NCI-H1048 (cell line): ENCODE measurements at regions not wholly inside any gene's neighbourhood (a gene's known extent, or its start where the extent isn't known, plus 50 kb on each side); places are given as distances from the start of the nearest gene placed in this dataset.
"Not testable (repeated sequence)": the region's sequence is repeated elsewhere in the genome, so short reads cannot be mapped to it uniquely, and the experiment has no call there.

Experiments used
- DNase-seq: peaks from one replicate; lab custom pipeline; 2025; lab: John Stamatoyannopoulos, UW

DNA sequence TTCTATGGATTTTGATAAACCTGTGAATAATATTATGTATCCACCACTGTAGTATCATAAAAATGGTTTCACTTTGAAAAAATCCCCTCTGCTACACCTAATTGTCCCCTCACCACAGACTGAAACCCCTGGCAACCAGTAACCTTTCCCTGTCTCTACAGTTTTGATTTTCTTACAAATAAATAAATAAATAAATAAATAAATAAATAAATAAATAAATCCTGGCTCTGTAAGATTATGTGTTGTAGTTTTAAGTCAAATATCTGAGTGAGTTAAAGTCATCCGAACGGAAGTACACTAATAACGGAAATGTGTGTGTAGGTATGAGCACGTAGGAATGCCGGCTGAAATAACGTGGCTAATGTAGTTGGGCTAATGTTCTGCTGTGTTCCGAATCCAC is 641.5 kb downstream of the GABRG1 start:
- no peak for DNase-seq

DNA sequence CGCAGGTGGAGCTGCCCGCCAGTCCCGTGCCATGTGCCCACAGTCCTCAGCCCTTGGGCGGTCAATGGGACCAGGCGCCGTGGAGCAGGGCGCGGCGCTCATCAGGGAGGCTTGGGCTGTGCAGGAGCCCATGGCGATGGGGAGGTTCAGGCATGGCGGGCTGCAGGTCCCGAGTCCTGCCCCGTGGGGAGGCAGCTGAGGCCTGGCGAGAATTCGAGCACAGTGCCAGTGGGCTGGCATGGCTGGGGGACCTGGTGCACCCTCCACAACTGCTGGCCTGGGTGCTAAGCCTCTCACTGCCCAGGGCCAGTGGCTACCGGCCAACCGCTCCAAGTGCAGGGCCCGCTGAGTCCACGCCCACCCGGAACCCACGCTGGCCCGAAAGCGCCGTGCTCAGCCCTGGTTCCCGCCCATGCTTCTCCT is 646.5 kb downstream of the GABRG1 start:
- no peak for DNase-seq

DNA sequence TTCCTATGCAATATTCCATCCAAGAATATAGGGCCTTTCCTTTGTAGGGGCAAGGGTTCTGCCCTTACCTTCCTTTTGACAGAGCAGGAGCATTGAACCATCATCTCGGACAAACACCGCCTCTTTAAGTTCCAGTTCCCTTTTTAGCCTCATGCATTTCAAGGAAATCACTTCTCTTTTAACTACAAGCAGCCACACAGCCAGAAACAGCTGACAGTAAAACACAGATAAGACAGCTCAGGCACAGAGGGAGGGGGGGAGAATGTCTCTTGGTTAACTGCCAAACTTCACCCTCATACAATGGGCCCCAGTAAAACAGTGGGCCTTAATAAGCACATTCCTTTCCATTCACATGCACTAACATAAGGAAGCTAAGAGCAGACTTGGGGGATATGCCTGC is 648.3 kb downstream of the GABRG1 start:
- DNase-seq = no peak

- DNase-seq = no peak
These were observed 651.4 kb downstream of the GABRG1 start for GRCh38 chr4:45472490-45472889.

DNA sequence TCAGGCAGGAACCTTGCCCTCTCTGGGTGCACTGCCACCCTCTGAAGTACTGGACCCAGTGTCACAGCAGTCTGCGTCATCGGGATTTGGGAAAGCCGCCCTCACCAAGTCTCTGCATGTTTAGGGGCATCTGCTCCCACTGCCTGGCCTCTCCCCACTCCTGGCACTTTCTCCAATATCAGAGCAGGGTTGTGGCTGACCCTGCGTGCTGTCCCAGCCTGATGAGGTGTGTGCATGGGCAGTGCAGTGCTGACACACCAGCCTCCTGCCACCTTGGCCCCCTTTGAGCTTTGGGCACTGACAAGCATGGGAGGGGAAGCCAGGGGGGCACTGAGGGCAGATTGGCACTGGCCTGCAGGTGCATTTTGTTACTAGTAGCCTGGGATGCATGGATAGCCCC is 652.5 kb downstream of the GABRG1 start:
- DNase-seq = no peak

GRCh38 chr4:45467157-45467556 is 656.7 kb downstream of the GABRG1 start:
- DNase-seq = no peak

GRCh38 chr4:45460157-45460556 is 663.7 kb downstream of the GABRG1 start:
- not testable (repeated sequence) for DNase-seq

DNA sequence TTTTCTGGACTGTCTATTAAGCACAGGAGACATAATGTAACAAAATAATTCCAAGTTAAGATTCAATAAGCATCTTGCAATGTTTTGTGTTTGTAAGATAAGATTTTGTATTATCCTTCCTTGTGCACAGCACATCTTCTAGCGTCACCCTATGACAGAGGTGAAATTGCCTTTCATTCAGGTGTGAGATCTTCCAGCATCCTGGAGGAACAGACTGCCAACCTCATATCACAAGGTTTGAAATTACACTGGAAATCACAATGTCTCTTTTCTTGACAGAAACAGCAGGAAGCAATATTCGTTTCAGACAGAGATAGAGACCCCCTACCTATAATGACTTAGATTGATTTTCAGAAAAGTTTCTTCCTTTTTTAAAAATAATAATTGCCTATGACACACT is 668.6 kb downstream of the GABRG1 start:
- no peak for DNase-seq

- no peak for DNase-seq
These were observed 670.5 kb downstream of the GABRG1 start for GRCh38 chr4:45453258-45453853.

DNA sequence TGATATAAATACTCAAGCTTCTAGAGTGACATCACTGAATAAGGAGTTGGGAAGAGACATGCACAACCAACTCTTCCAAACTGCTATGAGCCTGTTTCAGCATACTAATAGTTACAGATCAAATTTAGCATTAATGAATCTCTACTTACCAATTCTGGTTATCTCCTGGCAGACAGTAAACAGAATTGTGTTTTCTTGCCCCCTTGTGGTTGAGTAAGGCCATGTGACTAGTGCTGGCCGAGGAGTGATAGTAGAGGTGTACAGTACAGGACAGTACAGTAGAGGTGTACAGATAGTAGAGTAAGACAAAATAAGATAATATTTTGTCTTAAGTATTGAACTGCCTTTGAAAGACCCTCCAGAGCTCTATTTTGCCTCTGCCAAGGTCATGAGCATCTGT is 681.4 kb downstream of the GABRG1 start:
- DNase-seq = no peak

GRCh38 chr4:45438047-45438446 is 685.8 kb downstream of the GABRG1 start:
- no peak for DNase-seq

DNA sequence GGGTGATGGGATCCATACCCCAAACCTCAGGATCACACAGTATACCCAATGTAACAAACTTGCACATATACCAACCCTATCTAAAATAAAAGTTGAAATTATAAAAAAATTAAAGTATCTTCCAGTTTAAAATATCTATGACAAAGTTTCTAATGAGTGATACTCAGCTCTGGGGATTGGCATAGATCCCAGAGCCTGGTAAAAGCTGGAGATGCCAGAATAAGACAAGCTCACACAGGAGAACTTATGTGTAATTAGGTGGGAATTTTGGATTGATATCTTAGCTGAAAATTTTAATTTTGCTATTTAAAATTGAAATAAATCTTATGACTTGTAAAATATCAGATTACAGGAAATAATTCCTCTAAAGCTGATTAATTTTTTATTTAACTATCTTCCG is 686.5 kb downstream of the GABRG1 start:
- DNase-seq = no peak

DNA sequence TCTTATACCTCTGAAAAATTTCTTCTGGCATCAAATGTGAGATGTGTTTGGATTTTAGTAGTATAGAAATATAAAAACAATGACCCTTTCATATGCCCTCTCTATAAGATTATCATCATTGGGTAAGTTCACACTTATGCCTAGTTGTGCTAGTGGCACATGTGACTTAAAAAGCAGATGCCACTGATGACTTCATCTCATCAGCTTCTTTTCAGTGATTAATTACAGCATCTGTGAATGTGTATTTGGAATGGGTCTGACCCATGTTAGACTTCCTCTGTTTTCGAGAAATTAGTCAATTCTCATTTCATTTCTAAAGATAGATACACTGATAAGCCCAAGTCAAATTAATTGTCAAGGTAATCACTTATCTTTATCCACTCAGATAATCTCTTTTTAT is 698.7 kb downstream of the GABRG1 start:
- DNase-seq = no peak

DNA sequence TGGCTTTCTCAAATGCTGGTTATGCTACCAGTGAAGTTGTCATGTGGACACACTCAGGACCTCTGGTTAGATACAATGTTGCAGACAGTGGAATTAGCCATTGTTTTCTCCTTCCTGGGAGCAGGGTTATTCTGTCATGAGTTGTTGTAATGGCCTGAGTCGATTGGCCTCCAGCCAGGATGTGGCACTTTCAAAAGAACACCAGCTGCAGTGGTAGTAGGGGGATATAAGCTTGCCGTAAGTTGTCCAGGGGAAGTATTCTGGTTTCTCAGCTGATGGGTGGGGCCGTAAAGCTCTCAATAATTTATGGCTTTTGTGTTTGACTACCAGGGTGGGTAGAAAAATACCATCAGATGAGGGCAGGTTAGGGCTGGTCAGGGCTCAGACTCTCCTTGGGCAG is 697.5 kb upstream of the GNPDA2 start:
- DNase-seq = no peak

- DNase-seq = not testable (repeated sequence)
These were observed 693.8 kb upstream of the GNPDA2 start for GRCh38 chr4:45420091-45420674.

GRCh38 chr4:45410701-45411210 is 684.4 kb upstream of the GNPDA2 start:
- no peak for DNase-seq

- DNase-seq = no peak
These were observed 683.2 kb upstream of the GNPDA2 start for GRCh38 chr4:45409536-45409935.

GRCh38 chr4:45408996-45409395 is 682.6 kb upstream of the GNPDA2 start:
- no peak for DNase-seq

GRCh38 chr4:45399116-45399515 is 672.8 kb upstream of the GNPDA2 start:
- DNase-seq = no peak

DNA sequence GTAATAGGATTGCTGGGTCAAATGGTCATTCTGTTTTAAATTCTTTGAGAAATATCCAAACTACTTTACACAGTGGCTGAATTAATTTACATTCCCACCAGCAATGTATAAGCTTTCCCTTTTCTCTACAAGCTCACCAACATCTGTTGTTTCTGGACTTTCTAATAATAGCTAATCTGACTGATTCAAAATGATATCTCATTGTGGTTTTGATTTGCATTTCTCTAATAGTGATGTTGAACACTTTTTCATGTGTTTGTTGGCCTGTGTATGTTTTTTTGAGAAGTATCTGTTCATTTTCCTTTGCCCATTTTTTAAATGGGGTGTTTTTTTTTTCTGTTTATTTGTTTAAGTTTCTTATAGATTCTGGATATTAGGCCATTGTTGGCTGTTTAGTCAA is 659.0 kb upstream of the GNPDA2 start:
- no peak for DNase-seq

- DNase-seq = no peak
These were observed 644.1 kb upstream of the GNPDA2 start for GRCh38 chr4:45370408-45370807.

DNA sequence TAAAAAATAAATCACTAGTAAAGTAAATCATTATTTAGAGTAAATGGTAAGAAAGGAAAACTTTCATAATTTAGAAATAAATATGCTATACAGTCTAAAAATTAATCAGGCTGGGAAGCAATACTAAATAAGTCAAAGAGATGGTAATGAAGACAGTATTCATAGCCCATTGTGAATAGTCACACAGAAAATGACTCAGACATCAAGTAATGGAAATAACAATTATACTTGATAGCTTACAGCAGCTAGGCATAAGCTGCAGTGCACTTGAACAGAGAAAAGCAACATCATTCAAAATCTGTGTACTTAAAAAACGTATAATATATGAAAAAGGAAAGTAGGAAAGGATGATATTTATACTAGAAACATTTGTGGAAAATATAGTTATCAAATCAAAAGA is 642.5 kb upstream of the GNPDA2 start:
- no peak for DNase-seq

- DNase-seq = no peak
These were observed 637.6 kb upstream of the GNPDA2 start for GRCh38 chr4:45363931-45364330.
